ENCODE measurements at regions not wholly inside any gene's neighbourhood (a gene's known extent, or its start where the extent isn't known, plus 50 kb on each side); places are given as distances from the start of the nearest gene placed in this dataset.
"Not testable (repeated sequence)": the region's sequence is repeated elsewhere in the genome, so short reads cannot be mapped to it uniquely, and the experiment has no call there.

DNA sequence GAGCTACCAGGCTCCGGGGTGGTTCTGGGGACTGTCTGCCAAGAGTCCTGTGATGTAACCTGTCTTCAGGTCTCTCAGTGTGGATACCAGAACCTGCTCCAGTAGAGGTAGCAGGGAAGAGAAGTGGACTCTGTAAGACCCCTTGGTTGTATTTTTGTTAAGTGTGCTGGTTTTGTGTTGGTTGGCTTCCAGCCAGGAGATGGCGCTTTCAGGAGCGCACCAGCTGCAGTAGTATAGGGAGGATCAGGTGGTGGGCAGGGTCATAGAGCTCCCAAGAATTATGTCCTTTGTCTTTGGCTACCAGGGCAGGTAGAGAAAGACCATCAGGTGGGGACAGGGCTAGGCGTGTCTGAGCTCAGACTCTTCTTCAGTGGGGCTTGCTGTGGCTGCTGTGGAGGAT lies 1147.2 kb upstream of the ADGRL4 start:
- 97% methylated on average over 4 of the region's 4 CpGs for WGBS
- no peak for DNase-seq (ENCODE audit: low spot score)
- Histone ChIP-seq H3K4me3 (ENCODE audit: low read depth in 1 of 3, low read length in 3 of 3) (no peak overlapping the region), H3K27ac (ENCODE audit: low read depth in 1 of 2, low read length in 2 of 2) (no peak overlapping the region), H3K9ac (ENCODE audit: low read depth in 1 of 2, low read length in 2 of 2) (no peak overlapping the region), H3K9me3 (ENCODE audit: control insufficient read depth in 4 of 4, low read length in 3 of 4) (no peaks in the 10 kb centered on the region), H3K36me3 (ENCODE audit: control insufficient read depth in 4 of 4, insufficient read depth in 3 of 4, low read depth in 1 of 4, low read length in 3 of 4) (no peaks in the 10 kb centered on the region), H3K27me3 (ENCODE audit: control insufficient read depth in 4 of 4, insufficient read depth in 4 of 4, low read length in 3 of 4) (no peaks in the 10 kb centered on the region), H3K4me1 (ENCODE audit: control insufficient read depth in 4 of 4, insufficient read depth in 4 of 4, low read length in 3 of 4) (no peaks in the 10 kb centered on the region)
- TF ChIP-seq GABPA (IDR thresholded peaks at IDR 0.05 in 1 of 2, conservative IDR thresholded peaks at IDR 0.05 in 1 of 2) (no peak), EGR1 (IDR thresholded peaks at IDR 0.05; ENCODE audit: low read depth in 2 of 2) (no peak)
- TF ChIP-seq, protein P1, sequence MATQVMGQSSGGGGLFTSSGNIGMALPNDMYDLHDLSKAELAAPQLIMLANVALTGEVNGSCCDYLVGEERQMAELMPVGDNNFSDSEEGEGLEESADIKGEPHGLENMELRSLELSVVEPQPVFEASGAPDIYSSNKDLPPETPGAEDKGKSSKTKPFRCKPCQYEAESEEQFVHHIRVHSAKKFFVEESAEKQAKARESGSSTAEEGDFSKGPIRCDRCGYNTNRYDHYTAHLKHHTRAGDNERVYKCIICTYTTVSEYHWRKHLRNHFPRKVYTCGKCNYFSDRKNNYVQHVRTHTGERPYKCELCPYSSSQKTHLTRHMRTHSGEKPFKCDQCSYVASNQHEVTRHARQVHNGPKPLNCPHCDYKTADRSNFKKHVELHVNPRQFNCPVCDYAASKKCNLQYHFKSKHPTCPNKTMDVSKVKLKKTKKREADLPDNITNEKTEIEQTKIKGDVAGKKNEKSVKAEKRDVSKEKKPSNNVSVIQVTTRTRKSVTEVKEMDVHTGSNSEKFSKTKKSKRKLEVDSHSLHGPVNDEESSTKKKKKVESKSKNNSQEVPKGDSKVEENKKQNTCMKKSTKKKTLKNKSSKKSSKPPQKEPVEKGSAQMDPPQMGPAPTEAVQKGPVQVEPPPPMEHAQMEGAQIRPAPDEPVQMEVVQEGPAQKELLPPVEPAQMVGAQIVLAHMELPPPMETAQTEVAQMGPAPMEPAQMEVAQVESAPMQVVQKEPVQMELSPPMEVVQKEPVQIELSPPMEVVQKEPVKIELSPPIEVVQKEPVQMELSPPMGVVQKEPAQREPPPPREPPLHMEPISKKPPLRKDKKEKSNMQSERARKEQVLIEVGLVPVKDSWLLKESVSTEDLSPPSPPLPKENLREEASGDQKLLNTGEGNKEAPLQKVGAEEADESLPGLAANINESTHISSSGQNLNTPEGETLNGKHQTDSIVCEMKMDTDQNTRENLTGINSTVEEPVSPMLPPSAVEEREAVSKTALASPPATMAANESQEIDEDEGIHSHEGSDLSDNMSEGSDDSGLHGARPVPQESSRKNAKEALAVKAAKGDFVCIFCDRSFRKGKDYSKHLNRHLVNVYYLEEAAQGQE (IDR thresholded peaks at IDR 0.05): no peak

DNA sequence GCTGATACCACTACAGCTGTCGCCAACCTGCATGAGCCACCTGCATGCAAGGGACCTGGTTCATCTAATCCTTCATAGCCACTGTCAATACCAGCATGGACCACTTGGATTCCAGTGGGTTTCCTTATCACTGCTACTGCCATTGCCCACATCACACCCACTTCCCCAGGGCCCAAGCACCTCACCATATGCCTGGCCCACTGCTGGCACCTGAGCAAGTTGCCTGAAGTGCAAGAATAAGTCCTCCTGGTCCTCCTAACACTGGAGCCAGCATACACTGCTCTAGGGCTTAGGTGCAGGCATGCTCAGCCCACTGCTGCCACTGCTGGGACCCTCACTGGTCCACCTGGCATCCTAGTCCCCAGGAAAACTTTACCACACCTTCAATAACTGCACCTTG lies 1136.8 kb upstream of the ADGRL4 start:
- WGBS: 2% methylated on average over 1 of the region's 1 CpG

DNA sequence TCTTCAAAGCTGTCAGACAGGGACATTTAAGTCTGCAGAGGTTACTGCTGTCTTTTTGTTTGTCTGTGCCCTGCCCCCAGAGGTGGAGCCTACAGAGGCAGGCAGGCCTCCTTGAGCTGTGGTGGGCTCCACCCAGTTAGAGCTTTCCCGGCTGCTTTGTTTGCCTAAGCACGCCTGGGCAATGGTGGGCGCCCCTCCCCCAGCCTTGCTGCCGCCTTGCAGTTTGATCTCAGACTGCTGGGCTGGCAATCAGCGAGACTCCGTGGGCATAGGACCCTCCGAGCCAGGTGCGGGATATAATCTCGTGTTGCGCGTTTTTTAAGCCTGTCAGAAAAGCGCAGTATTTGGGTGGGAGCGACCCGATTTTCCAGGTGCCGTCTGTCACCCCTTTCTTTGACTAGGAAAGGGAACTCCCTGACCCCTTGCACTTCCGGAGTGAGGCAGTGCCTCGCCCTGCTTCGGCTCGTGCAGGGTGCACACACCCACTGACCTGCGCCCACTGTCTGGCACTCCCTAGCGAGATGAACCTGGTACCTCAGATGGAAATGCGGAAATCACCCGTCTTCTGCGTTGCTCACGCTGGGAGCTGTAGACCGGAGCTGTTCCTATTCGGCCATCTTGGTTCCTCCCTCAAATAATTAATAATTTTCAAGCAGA lies 1131.5 kb upstream of the ADGRL4 start:
- H3K27me3 ChIP-seq (ENCODE audit: control insufficient read depth in 4 of 4, insufficient read depth in 4 of 4, low read length in 3 of 4); H3K27ac ChIP-seq (ENCODE audit: low read depth in 1 of 2, low read length in 2 of 2); H3K9me3 ChIP-seq (ENCODE audit: control insufficient read depth in 4 of 4, low read length in 3 of 4); H3K36me3 ChIP-seq (ENCODE audit: control insufficient read depth in 4 of 4, insufficient read depth in 3 of 4, low read depth in 1 of 4, low read length in 3 of 4); H3K4me1 ChIP-seq (ENCODE audit: control insufficient read depth in 4 of 4, insufficient read depth in 4 of 4, low read length in 3 of 4); H3K4me3 ChIP-seq (ENCODE audit: low read depth in 1 of 3, low read length in 3 of 3); H3K9ac ChIP-seq (ENCODE audit: low read depth in 1 of 2, low read length in 2 of 2); DNase-seq (ENCODE audit: low spot score): not testable (repeated sequence)
- WGBS: 87% methylated on average over 27 of the region's 27 CpGs

More for the DNA sequence above, 1136.8 kb upstream of the ADGRL4 start:
- Histone ChIP-seq H3K27me3 (ENCODE audit: control insufficient read depth in 4 of 4, insufficient read depth in 4 of 4, low read length in 3 of 4) (no peaks in the 10 kb centered on the region), H3K9ac (ENCODE audit: low read depth in 1 of 2, low read length in 2 of 2) (no peak overlapping the region), H3K36me3 (ENCODE audit: control insufficient read depth in 4 of 4, insufficient read depth in 3 of 4, low read depth in 1 of 4, low read length in 3 of 4) (no peaks in the 10 kb centered on the region), H3K4me3 (ENCODE audit: low read depth in 1 of 3, low read length in 3 of 3) (peak overlapping the region in 1 of 3 donors; percentile 19), H3K27ac (ENCODE audit: low read depth in 1 of 2, low read length in 2 of 2) (no peak overlapping the region), H3K4me1 (ENCODE audit: control insufficient read depth in 4 of 4, insufficient read depth in 4 of 4, low read length in 3 of 4) (no peaks in the 10 kb centered on the region), H3K9me3 (ENCODE audit: control insufficient read depth in 4 of 4, low read length in 3 of 4) (peaks cover 0 to 3% (median 1%) of the 10 kb centered on the region in 4 donors)
- DNase-seq (ENCODE audit: low spot score): no peak
- TF ChIP-seq YY1 (IDR thresholded peaks at IDR 0.05) (no peak), NR2F2 (IDR thresholded peaks at IDR 0.05) (no peak), EGR1 (IDR thresholded peaks at IDR 0.05; ENCODE audit: low read depth in 2 of 2) (no peak), GABPA (IDR thresholded peaks at IDR 0.05 in 1 of 2, conservative IDR thresholded peaks at IDR 0.05 in 1 of 2) (no peak), RXRA (IDR thresholded peaks at IDR 0.05) (no peak), HNF4A (conservative IDR thresholded peaks at IDR 0.05) (no peak), FOXA1 (IDR thresholded peaks at IDR 0.05) (no peak), TAF1 (conservative IDR thresholded peaks at IDR 0.05) (no peak), RAD21 (IDR thresholded peaks at IDR 0.05) (no peak), FOXA2 (IDR thresholded peaks at IDR 0.05) (no peak), HNF4G (IDR thresholded peaks at IDR 0.05) (no peak), JUND (IDR thresholded peaks at IDR 0.05) (no peak)
- TF ChIP-seq, protein P2, sequence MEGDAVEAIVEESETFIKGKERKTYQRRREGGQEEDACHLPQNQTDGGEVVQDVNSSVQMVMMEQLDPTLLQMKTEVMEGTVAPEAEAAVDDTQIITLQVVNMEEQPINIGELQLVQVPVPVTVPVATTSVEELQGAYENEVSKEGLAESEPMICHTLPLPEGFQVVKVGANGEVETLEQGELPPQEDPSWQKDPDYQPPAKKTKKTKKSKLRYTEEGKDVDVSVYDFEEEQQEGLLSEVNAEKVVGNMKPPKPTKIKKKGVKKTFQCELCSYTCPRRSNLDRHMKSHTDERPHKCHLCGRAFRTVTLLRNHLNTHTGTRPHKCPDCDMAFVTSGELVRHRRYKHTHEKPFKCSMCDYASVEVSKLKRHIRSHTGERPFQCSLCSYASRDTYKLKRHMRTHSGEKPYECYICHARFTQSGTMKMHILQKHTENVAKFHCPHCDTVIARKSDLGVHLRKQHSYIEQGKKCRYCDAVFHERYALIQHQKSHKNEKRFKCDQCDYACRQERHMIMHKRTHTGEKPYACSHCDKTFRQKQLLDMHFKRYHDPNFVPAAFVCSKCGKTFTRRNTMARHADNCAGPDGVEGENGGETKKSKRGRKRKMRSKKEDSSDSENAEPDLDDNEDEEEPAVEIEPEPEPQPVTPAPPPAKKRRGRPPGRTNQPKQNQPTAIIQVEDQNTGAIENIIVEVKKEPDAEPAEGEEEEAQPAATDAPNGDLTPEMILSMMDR (IDR thresholded peaks at IDR 0.05; ENCODE audit: low read depth, low read length, missing input control): no peak
- TF ChIP-seq, protein P3, sequence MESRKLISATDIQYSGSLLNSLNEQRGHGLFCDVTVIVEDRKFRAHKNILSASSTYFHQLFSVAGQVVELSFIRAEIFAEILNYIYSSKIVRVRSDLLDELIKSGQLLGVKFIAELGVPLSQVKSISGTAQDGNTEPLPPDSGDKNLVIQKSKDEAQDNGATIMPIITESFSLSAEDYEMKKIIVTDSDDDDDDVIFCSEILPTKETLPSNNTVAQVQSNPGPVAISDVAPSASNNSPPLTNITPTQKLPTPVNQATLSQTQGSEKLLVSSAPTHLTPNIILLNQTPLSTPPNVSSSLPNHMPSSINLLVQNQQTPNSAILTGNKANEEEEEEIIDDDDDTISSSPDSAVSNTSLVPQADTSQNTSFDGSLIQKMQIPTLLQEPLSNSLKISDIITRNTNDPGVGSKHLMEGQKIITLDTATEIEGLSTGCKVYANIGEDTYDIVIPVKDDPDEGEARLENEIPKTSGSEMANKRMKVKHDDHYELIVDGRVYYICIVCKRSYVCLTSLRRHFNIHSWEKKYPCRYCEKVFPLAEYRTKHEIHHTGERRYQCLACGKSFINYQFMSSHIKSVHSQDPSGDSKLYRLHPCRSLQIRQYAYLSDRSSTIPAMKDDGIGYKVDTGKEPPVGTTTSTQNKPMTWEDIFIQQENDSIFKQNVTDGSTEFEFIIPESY (IDR thresholded peaks at IDR 0.05): no peak
- TF ChIP-seq, protein P4, sequence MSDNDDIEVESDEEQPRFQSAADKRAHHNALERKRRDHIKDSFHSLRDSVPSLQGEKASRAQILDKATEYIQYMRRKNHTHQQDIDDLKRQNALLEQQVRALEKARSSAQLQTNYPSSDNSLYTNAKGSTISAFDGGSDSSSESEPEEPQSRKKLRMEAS (IDR thresholded peaks at IDR 0.05): no peak

Data from liver (tissue), 8 donors.